Endothelial cell of umbilical vein (primary cell): ENCODE measurements at regions not wholly inside any gene's neighbourhood (a gene's known extent, or its start where the extent isn't known, plus 50 kb on each side); places are given as distances from the start of the nearest gene placed in this dataset.

Experiments used
- BruUV-seq: library from RNA; stranded (reverse); fragments of 400-500 nt; replicated peaks from 2 replicates; lab custom pipeline; 2021; lab: Mats Ljungman, UMichigan
- CTCF ChIA-PET: fragments of 300-600, 350-600 bp; sonication (Branson Sonifier 250); formaldehyde crosslinking; loops from one replicate; lab custom pipeline; 2021; ENCODE audit warnings: antibody characterized with exemption, inconsistent platforms; lab: Charles Lee
- POLR2A ChIA-PET: fragments of 300-600, 350-600 bp; sonication (Branson Sonifier 250); formaldehyde crosslinking; loops from one replicate; lab custom pipeline; 2021; ENCODE audit warnings: antibody characterized with exemption, inconsistent platforms; lab: Charles Lee
- DNase-seq: peaks from one replicate; pipeline ENCODE4 v3.0.0-alpha.2; 2011; ENCODE audit warnings: low read depth, low spot score
- FAIRE-seq: peaks from 2 replicates; lab custom pipeline; 2011; peaks lifted over from hg19 to GRCh38; lab: Jason Lieb, UNC
- H2AFZ ChIP-seq: 2 replicates; pipeline ENCODE4 v1.6.0; 2012; ENCODE audit warnings: low read depth, low read length, control low read depth, inconsistent platforms
- H3K27ac ChIP-seq: 2 replicates; pipeline ENCODE4 v1.5.1; 2011; ENCODE audit warnings: low read depth, mild to moderate bottlenecking, control low read depth, low read length, moderate library complexity; ENCODE audit not compliant: insufficient read depth
- H3K27me3 ChIP-seq, 2 experiments: 2 replicates each; pipeline versions ENCODE4 v1.6.0 to v1.6.1; 2011; ENCODE audit warnings: low read length in 2 of 2, mixed read lengths in 1 of 2; ENCODE audit not compliant: control insufficient read depth in 2 of 2, insufficient read depth in 2 of 2
- H3K36me3 ChIP-seq, 2 experiments: 2 replicates in 1 of 2; 3 replicates in 1 of 2; pipeline ENCODE4 v1.5.1; 2011; ENCODE audit warnings: low read length in 2 of 2, mild to moderate bottlenecking in 1 of 2, moderate library complexity in 1 of 2; ENCODE audit not compliant: control insufficient read depth in 2 of 2, insufficient read depth in 2 of 2; ENCODE audit errors: extremely low read depth in 1 of 2
- H3K4me1 ChIP-seq: 3 replicates; pipeline ENCODE4 v1.5.1; 2011; ENCODE audit warnings: mild to moderate bottlenecking, low read length; ENCODE audit not compliant: control insufficient read depth, insufficient read depth; ENCODE audit errors: extremely low read depth
- H3K4me2 ChIP-seq: 2 replicates; pipeline ENCODE4 v1.6.1; 2011; ENCODE audit warnings: low read length, control low read depth, mixed read lengths; ENCODE audit not compliant: insufficient read depth
- H3K4me3 ChIP-seq, 3 experiments: fragments of 200-600 bp in 1 of 3; sonication (generic), shearing (Covaris generic) in 1 of 3; replicated peaks in 1 of 3; 2 replicates each; pipeline ENCODE4 v1.5.1; 2011 to 2016; ENCODE audit warnings: control low read depth in 3 of 3, low read length in 3 of 3, mild to moderate bottlenecking in 2 of 3, inconsistent platforms in 1 of 3, low read depth in 1 of 3, moderate library complexity in 1 of 3; ENCODE audit not compliant: insufficient read depth in 1 of 3
- H3K79me2 ChIP-seq: 2 replicates; pipeline ENCODE4 v1.6.0; 2012; ENCODE audit warnings: low read length, inconsistent platforms; ENCODE audit not compliant: control insufficient read depth, insufficient read depth
- H3K9ac ChIP-seq: replicated peaks from 2 replicates; pipeline ENCODE3; 2011; ENCODE audit warnings: low read length, control low read depth; ENCODE audit not compliant: insufficient read depth; ENCODE audit errors: extremely low read depth
- H3K9me1 ChIP-seq: replicated peaks from 3 replicates; pipeline ENCODE4 v1.6.0; 2011; ENCODE audit warnings: mild to moderate bottlenecking, low read length; ENCODE audit not compliant: control insufficient read depth, insufficient read depth; ENCODE audit errors: extremely low read depth
- H3K9me3 ChIP-seq: replicated peaks from 2 replicates; pipeline ENCODE4 v1.5.1; 2012; ENCODE audit warnings: low read length, inconsistent platforms; ENCODE audit not compliant: control insufficient read depth, insufficient read depth
- H4K20me1 ChIP-seq: replicated peaks from 2 replicates; pipeline ENCODE3; 2011; ENCODE audit warnings: mild to moderate bottlenecking, low read length; ENCODE audit not compliant: control insufficient read depth, insufficient read depth; ENCODE audit errors: extremely low read depth
- CTCF ChIP-seq, 2 donors: IDR thresholded peaks; 1 replicate in 1 of 2; 2 replicates in 1 of 2; pipeline ENCODE4 v1.5.1; 2011; ENCODE audit warnings: low read length in 2 of 2, mild to moderate bottlenecking in 2 of 2, moderate library complexity in 2 of 2, control low read depth in 1 of 2, inconsistent platforms in 1 of 2, low read depth in 1 of 2; ENCODE audit not compliant: insufficient read depth in 1 of 2; ENCODE audit errors: extremely low read depth in 1 of 2
- EZH2 ChIP-seq: IDR thresholded peaks from 2 replicates; pipeline ENCODE4 v1.6.1; 2012; ENCODE audit warnings: borderline replicate concordance, low read depth, mild to moderate bottlenecking, moderate library complexity, low read length, inconsistent platforms; ENCODE audit not compliant: severe bottlenecking
- FOS ChIP-seq: IDR thresholded peaks from 2 replicates; pipeline ENCODE4 v1.6.1; 2011; ENCODE audit warnings: mild to moderate bottlenecking, low read length, moderate library complexity, borderline replicate concordance; ENCODE audit not compliant: insufficient read depth
- GATA2 ChIP-seq: IDR thresholded peaks from 2 replicates; pipeline ENCODE4 v1.7.0; 2011; ENCODE audit warnings: low read depth, mild to moderate bottlenecking, moderate library complexity, mixed read lengths, low read length; ENCODE audit not compliant: insufficient read length, insufficient read depth
- JUN ChIP-seq: IDR thresholded peaks from 2 replicates; pipeline ENCODE4 v1.6.1; 2011; ENCODE audit warnings: borderline replicate concordance, low read depth; ENCODE audit not compliant: insufficient read length, insufficient read depth
- MYC ChIP-seq: IDR thresholded peaks from one replicate; pipeline ENCODE4 v1.6.1; 2011; ENCODE audit warnings: mild to moderate bottlenecking, low read depth, low read length
- POLR2A ChIP-seq: IDR thresholded peaks from 2 replicates; pipeline ENCODE4 v1.6.1; 2012; ENCODE audit warnings: low read depth, mild to moderate bottlenecking, control low read depth, low read length
- POLR2AphosphoS5 ChIP-seq: IDR thresholded peaks from 2 replicates; pipeline ENCODE4 v1.6.1; 2012; ENCODE audit warnings: low read depth, mild to moderate bottlenecking, control low read depth, low read length, moderate library complexity; ENCODE audit not compliant: insufficient read depth
- dilution Hi-C: fragments of 300-500 bp; cut with MboI; formaldehyde crosslinking; loops from one replicate; pipeline ENCODE4 v1.15.0; 2019; ENCODE audit warnings: low sequenced_read_pairs; ENCODE audit not compliant: extremely low pct_ligation_motif_present
- intact Hi-C: fragments of 100-400 bp; cut with micrococcal nuclease; formaldehyde crosslinking; loops from one replicate; pipeline ENCODE4 v1.10.0; 2022
- TF ChIP-seq, protein P1 (sequence below): IDR thresholded peaks from 2 replicates; pipeline ENCODE4 v1.6.1; 2011; ENCODE audit not compliant: insufficient read depth, insufficient read length

GRCh38 chr2:220224691-220225543, 597.5 kb downstream of the SLC4A3 start:
- H3K4me2 ChIP-seq = no peak overlapping the region
- no peaks in the 10 kb centered on the region for H3K9me3 ChIP-seq
- dilution Hi-C loops = no loop called here
- no peaks in the 10 kb centered on the region for H3K9me1 ChIP-seq
- H3K36me3 ChIP-seq = no peaks in the 10 kb centered on the region
- TF ChIP-seq POLR2AphosphoS5 = no peak
- no peak for TF ChIP-seq POLR2A
- TF ChIP-seq JUN = no peak
- no peak for TF ChIP-seq EZH2
- TF ChIP-seq FOS = no peak
- no peak for TF ChIP-seq MYC
- TF ChIP-seq, protein P1, sequence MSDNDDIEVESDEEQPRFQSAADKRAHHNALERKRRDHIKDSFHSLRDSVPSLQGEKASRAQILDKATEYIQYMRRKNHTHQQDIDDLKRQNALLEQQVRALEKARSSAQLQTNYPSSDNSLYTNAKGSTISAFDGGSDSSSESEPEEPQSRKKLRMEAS = no peak
- no peak for TF ChIP-seq GATA2
- TF ChIP-seq CTCF (IDR thresholded peaks at IDR 0.05; ENCODE audit: extremely low read depth in 1 of 2, insufficient read depth in 1 of 2, low read depth in 1 of 2, low read length in 2 of 2) = no peak
- no peak overlapping the region for H3K9ac ChIP-seq
- BruUV-seq = no TSS peak
- CTCF ChIA-PET = no interaction called here
- H2AFZ ChIP-seq = no peak overlapping the region
- no peak for FAIRE-seq
- no peak overlapping the region for H3K4me3 ChIP-seq
- intact Hi-C loops = no loop called here
- H3K4me1 ChIP-seq = no peaks in the 10 kb centered on the region
- H3K79me2 ChIP-seq = no peaks in the 10 kb centered on the region
- DNase-seq = no peak
- no peaks in the 10 kb centered on the region for H3K27me3 ChIP-seq
- H3K27ac ChIP-seq = no peak overlapping the region
- no peaks in the 10 kb centered on the region for H4K20me1 ChIP-seq
- POLR2A ChIA-PET = no interaction called here
